SK-N-SH (cell line): ENCODE measurements at regions not wholly inside any gene's neighbourhood (a gene's known extent, or its start where the extent isn't known, plus 50 kb on each side); places are given as distances from the start of the nearest gene placed in this dataset.

Source experiments
- CTCF ChIP-seq: fragments of 200-600 bp; sonication (generic); IDR thresholded peaks from 2 replicates; pipeline ENCODE4 v1.6.1; 2017; ENCODE audit warnings: antibody characterized with exemption, mild to moderate bottlenecking, moderate library complexity
- EP300 ChIP-seq, 2 experiments: IDR thresholded peaks; 2 replicates each; pipeline versions ENCODE4 v1.4.0 to v1.6.1; 2012; ENCODE audit warnings: borderline replicate concordance in 1 of 2, low read depth in 1 of 2, low read length in 1 of 2
- EZH2phosphoT487 ChIP-seq: fragments of 200-600 bp; sonication (generic); IDR thresholded peaks from 2 replicates; pipeline ENCODE4 v1.6.1; 2017; ENCODE audit warnings: low read depth, mixed run types, mild to moderate bottlenecking, antibody characterized with exemption, moderate library complexity, borderline replicate concordance
- FOXM1 ChIP-seq: IDR thresholded peaks from 2 replicates; pipeline ENCODE4 v1.4.0; 2012; ENCODE audit warnings: low read depth, mild to moderate bottlenecking
- IRF3 ChIP-seq: fragments of 150-350 bp; IDR thresholded peaks from 2 replicates; pipeline ENCODE4 v1.6.1; 2016; ENCODE audit warnings: mild to moderate bottlenecking, low read depth, low read length
- NRF1 ChIP-seq: IDR thresholded peaks from 2 replicates; pipeline ENCODE4 v1.6.1; 2012; ENCODE audit warnings: low read depth, mild to moderate bottlenecking, low read length
- POLR2AphosphoS5 ChIP-seq: IDR thresholded peaks from 2 replicates; pipeline ENCODE4 v1.6.1; 2012; ENCODE audit warnings: low read depth, low read length
- RAD21 ChIP-seq: IDR thresholded peaks from 2 replicates; pipeline ENCODE4 v1.6.1; 2012; ENCODE audit warnings: mild to moderate bottlenecking, low read length
- RCOR1 ChIP-seq: fragments of 150-350 bp; IDR thresholded peaks from 2 replicates; pipeline ENCODE4 v1.6.1; 2017; ENCODE audit warnings: antibody characterized with exemption, low read length
- SMC3 ChIP-seq: IDR thresholded peaks from 2 replicates; pipeline ENCODE4 v1.6.1; 2012; ENCODE audit warnings: low read depth, low read length, improper control_type of control experiment
- TF ChIP-seq, protein P1 (sequence below): IDR thresholded peaks from 2 replicates; pipeline ENCODE4 v1.4.0; 2012; ENCODE audit warnings: low read depth

- TF ChIP-seq, protein P1, sequence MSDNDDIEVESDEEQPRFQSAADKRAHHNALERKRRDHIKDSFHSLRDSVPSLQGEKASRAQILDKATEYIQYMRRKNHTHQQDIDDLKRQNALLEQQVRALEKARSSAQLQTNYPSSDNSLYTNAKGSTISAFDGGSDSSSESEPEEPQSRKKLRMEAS: no peak
- no peak for TF ChIP-seq CTCF
- TF ChIP-seq FOXM1: no peak
- no peak for TF ChIP-seq EP300 (IDR thresholded peaks at IDR 0.05; ENCODE audit: borderline replicate concordance in 1 of 2, low read depth in 1 of 2, low read length in 1 of 2)
- no peak for TF ChIP-seq RCOR1
- no peak for TF ChIP-seq NRF1
- no peak for TF ChIP-seq EZH2phosphoT487
- no peak for TF ChIP-seq SMC3
- no peak for TF ChIP-seq RAD21
- no peak for TF ChIP-seq POLR2AphosphoS5
- no peak for TF ChIP-seq IRF3
Measured at GRCh38 chr2:130264501-130264900, 66.3 kb upstream of the TUBA3E start.
